ENCODE measurements at regions not wholly inside any gene's neighbourhood (a gene's known extent, or its start where the extent isn't known, plus 50 kb on each side); places are given as distances from the start of the nearest gene placed in this dataset.

GRCh38 chr2:16329421-16329820 lies 336.2 kb downstream of the CYRIA start:
- Histone ChIP-seq H3K36me3 (ENCODE audit: control insufficient read depth in 2 of 2, insufficient read depth in 1 of 2, low read length in 2 of 2) (no peaks in the 10 kb centered on the region), H3K4me3 (ENCODE audit: low read depth, low read length) (no peak overlapping the region), H3K27ac (ENCODE audit: extremely low read depth, low read depth, low read length) (no peak overlapping the region), H3K4me1 (ENCODE audit: control insufficient read depth, insufficient read depth, low read length) (no peaks in the 10 kb centered on the region), H3K9me3 (ENCODE audit: control insufficient read depth, insufficient read depth, low read depth, low read length) (no peaks in the 10 kb centered on the region)
- ChIA-PET POLR2A (no interaction called here), CTCF (no interaction called here)
- TF ChIP-seq ZBTB21 (tag by site-specific recombination; IDR thresholded peaks at IDR 0.05) = no peak
- TF ChIP-seq SETDB1 (IDR thresholded peaks at IDR 0.05; ENCODE audit: insufficient read length, low read length) = no peak
- no peak for TF ChIP-seq SP3 (tag by site-specific recombination; IDR thresholded peaks at IDR 0.05)
- no peak for TF ChIP-seq ZNF37A (tag by site-specific recombination; IDR thresholded peaks at IDR 0.05)
- TF ChIP-seq ZNF544 (tag by site-specific recombination; IDR thresholded peaks at IDR 0.05) = no peak
- TF ChIP-seq ZNF792 (tag by site-specific recombination; IDR thresholded peaks at IDR 0.05) = no peak
- TF ChIP-seq ZBTB48 (tag by site-specific recombination; IDR thresholded peaks at IDR 0.05) = no peak
- TF ChIP-seq HOXD13 (CRISPR knock-in tag; IDR thresholded peaks at IDR 0.05; ENCODE audit: borderline replicate concordance) = no peak
- no peak for TF ChIP-seq ZNF132 (tag by site-specific recombination; IDR thresholded peaks at IDR 0.05; ENCODE audit: borderline replicate concordance)
- no peak for TF ChIP-seq MZF1 (tag by site-specific recombination; IDR thresholded peaks at IDR 0.05; ENCODE audit: borderline replicate concordance)
- no peak for TF ChIP-seq ZNF529 (tag by site-specific recombination; IDR thresholded peaks at IDR 0.05; ENCODE audit: insufficient replicate concordance)
- TF ChIP-seq RBAK (tag by site-specific recombination; IDR thresholded peaks at IDR 0.05) = no peak
- TF ChIP-seq ZNF488 (tag by site-specific recombination; IDR thresholded peaks at IDR 0.05) = no peak
- no peak for TF ChIP-seq ZNF621 (tag by site-specific recombination; IDR thresholded peaks at IDR 0.05)
- no peak for TF ChIP-seq HOXA7 (CRISPR knock-in tag; IDR thresholded peaks at IDR 0.05; ENCODE audit: borderline replicate concordance)
- TF ChIP-seq ZNF521 (tag by site-specific recombination; IDR thresholded peaks at IDR 0.05) = no peak
- no peak for TF ChIP-seq HOXC10 (CRISPR knock-in tag; IDR thresholded peaks at IDR 0.05)
- TF ChIP-seq ZNF692 (tag by site-specific recombination; IDR thresholded peaks at IDR 0.05) = no peak
- no peak for TF ChIP-seq ZNF558 (tag by site-specific recombination; IDR thresholded peaks at IDR 0.05)
- TF ChIP-seq ZNF629 (tag by site-specific recombination; IDR thresholded peaks at IDR 0.05) = no peak

- TF ChIP-seq ZNF280C (tag by site-specific recombination; IDR thresholded peaks at IDR 0.05) = no peak
- no peak for TF ChIP-seq ZNF555 (tag by site-specific recombination; conservative IDR thresholded peaks at IDR 0.05)
- TF ChIP-seq TRIM28 (IDR thresholded peaks at IDR 0.05; ENCODE audit: borderline replicate concordance, low read length) = no peak
- no peak for TF ChIP-seq ZNF404 (tag by site-specific recombination; IDR thresholded peaks at IDR 0.05)
- no peak for TF ChIP-seq ZNF707 (tag by site-specific recombination; IDR thresholded peaks at IDR 0.05)
- no peak for TF ChIP-seq ZSCAN4 (tag by site-specific recombination; IDR thresholded peaks at IDR 0.05)
- no peak for TF ChIP-seq PRDM10 (tag by site-specific recombination; IDR thresholded peaks at IDR 0.05)
- no peak overlapping the region for H3K27ac ChIP-seq (ENCODE audit: extremely low read depth, low read depth, low read length)
- CTCF ChIA-PET = interaction anchor here (0.6 to 1.1 kb wide), 2 partner anchors 107 to 689 kb away, joined by 3 read pairs; no protein-coding TSS in a partner anchor
- no peaks in the 10 kb centered on the region for H3K4me1 ChIP-seq (ENCODE audit: control insufficient read depth, insufficient read depth, low read length)
- no peaks in the 10 kb centered on the region for H3K9me3 ChIP-seq (ENCODE audit: control insufficient read depth, insufficient read depth, low read depth, low read length)
- no peak overlapping the region for H3K4me3 ChIP-seq (ENCODE audit: low read depth, low read length)
- no peaks in the 10 kb centered on the region for H3K36me3 ChIP-seq (ENCODE audit: control insufficient read depth in 2 of 2, insufficient read depth in 1 of 2, low read length in 2 of 2)
- POLR2A ChIA-PET = no interaction called here
Measured at GRCh38 chr2:16328521-16329190, 337.0 kb downstream of the CYRIA start.
